ENCODE measurements at regions not wholly inside any gene's neighbourhood (a gene's known extent, or its start where the extent isn't known, plus 50 kb on each side); places are given as distances from the start of the nearest gene placed in this dataset.

GRCh38 chr7:93004906-93005305 is 112.9 kb downstream of the SAMD9 start:
- intact Hi-C loops (cut with DNase I), result no loop called here
- WGBS, 2 donors, result 89 to 91% methylated on average over 2 of the region's 2 CpGs
- no peak for DNase-seq
- TF ChIP-seq POLR2A (IDR thresholded peaks at IDR 0.05) (no peak), CTCF (IDR thresholded peaks at IDR 0.05) (no peak)
- Histone ChIP-seq H3K27ac (no peak overlapping the region), H3K36me3 (no peaks in the 10 kb centered on the region), H3K4me3 (replicated peaks in 1 of 3) (no peak overlapping the region), H3K9me3 (no peaks in the 10 kb centered on the region), H3K27me3 (no peaks in the 10 kb centered on the region), H3K4me1 (no peaks in the 10 kb centered on the region)

- no peaks in the 10 kb centered on the region for H3K36me3 ChIP-seq
- H3K4me3 ChIP-seq (replicated peaks in 1 of 3), result no peak overlapping the region
- no peaks in the 10 kb centered on the region for H3K9me3 ChIP-seq
- H3K4me1 ChIP-seq, result no peaks in the 10 kb centered on the region
- DNase-seq, result no peak
- H3K27ac ChIP-seq, result no peak overlapping the region
- TF ChIP-seq POLR2A (IDR thresholded peaks at IDR 0.05) (no peak), CTCF (IDR thresholded peaks at IDR 0.05) (no peak)
- intact Hi-C loops (cut with DNase I), result no loop called here
- H3K27me3 ChIP-seq, result no peaks in the 10 kb centered on the region
Observed at GRCh38 chr7:92997719-92998118, 120.1 kb downstream of the SAMD9 start.

- Histone ChIP-seq H3K9me3 (no peaks in the 10 kb centered on the region), H3K27me3 (no peaks in the 10 kb centered on the region), H3K27ac (no peak overlapping the region), H3K36me3 (no peaks in the 10 kb centered on the region), H3K4me1 (no peaks in the 10 kb centered on the region), H3K4me3 (replicated peaks in 1 of 3) (no peak overlapping the region)
- DNase-seq, result no peak
- intact Hi-C loops (cut with DNase I), result no loop called here
- 31 to 44% methylated on average over 2 of the region's 2 CpGs for WGBS, 2 donors
- TF ChIP-seq POLR2A (IDR thresholded peaks at IDR 0.05), result no peak
- no peak for TF ChIP-seq CTCF (IDR thresholded peaks at IDR 0.05)
Observed at GRCh38 chr7:92997152-92997551, 120.6 kb downstream of the SAMD9 start.

- intact Hi-C loops (cut with DNase I), result no loop called here
- H3K4me1 ChIP-seq, result no peaks in the 10 kb centered on the region
- no peaks in the 10 kb centered on the region for H3K27me3 ChIP-seq
- no peaks in the 10 kb centered on the region for H3K9me3 ChIP-seq
- H3K27ac ChIP-seq, result no peak overlapping the region
- H3K4me3 ChIP-seq (replicated peaks in 1 of 3), result no peak overlapping the region
- DNase-seq, result no peak
- no peak for TF ChIP-seq POLR2A (IDR thresholded peaks at IDR 0.05)
- TF ChIP-seq CTCF (IDR thresholded peaks at IDR 0.05), result no peak
- WGBS, 2 donors, result 72 to 89% methylated on average over 2 of the region's 2 CpGs
- H3K36me3 ChIP-seq, result no peaks in the 10 kb centered on the region
Observed at GRCh38 chr7:92994901-92995300, 122.9 kb downstream of the SAMD9 start.

- Histone ChIP-seq H3K27ac (no peak overlapping the region), H3K27me3 (no peaks in the 10 kb centered on the region), H3K36me3 (no peaks in the 10 kb centered on the region), H3K4me1 (no peaks in the 10 kb centered on the region), H3K4me3 (replicated peaks in 1 of 3) (no peak overlapping the region), H3K9me3 (no peaks in the 10 kb centered on the region)
- no peak for DNase-seq
- WGBS, 2 donors, result 78 to 80% methylated on average over 1 of the region's 1 CpG
- no peak for TF ChIP-seq POLR2A (IDR thresholded peaks at IDR 0.05)
- no peak for TF ChIP-seq CTCF (IDR thresholded peaks at IDR 0.05)
- intact Hi-C loops (cut with DNase I), result no loop called here
Observed at GRCh38 chr7:92992932-92993331, 124.8 kb downstream of the SAMD9 start.
